ENCODE measurements at regions not wholly inside any gene's neighbourhood (a gene's known extent, or its start where the extent isn't known, plus 50 kb on each side); places are given as distances from the start of the nearest gene placed in this dataset.

DNA sequence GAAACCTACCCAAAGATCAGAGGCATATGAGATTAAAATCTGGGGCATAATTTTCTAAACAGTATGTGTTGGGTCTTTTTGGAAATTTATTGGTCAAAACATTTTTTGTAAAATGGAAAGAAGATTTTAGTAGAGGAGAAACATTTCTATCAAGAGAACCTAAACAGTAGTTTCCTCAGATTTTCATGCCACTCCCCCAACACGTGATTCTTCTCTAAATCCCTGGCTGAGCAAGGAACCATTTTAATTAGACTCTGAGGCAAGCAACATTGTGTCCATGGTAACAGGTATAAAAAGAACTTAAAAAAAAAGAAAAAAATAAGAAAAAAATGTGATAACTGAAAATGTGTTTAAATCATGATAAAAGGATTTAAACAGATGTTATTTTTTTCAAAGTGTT lies 1105.2 kb upstream of the ZEB2 start:
- H3K4me1 ChIP-seq (ENCODE audit: control insufficient read depth, insufficient read depth, low read length), result no peaks in the 10 kb centered on the region

DNA sequence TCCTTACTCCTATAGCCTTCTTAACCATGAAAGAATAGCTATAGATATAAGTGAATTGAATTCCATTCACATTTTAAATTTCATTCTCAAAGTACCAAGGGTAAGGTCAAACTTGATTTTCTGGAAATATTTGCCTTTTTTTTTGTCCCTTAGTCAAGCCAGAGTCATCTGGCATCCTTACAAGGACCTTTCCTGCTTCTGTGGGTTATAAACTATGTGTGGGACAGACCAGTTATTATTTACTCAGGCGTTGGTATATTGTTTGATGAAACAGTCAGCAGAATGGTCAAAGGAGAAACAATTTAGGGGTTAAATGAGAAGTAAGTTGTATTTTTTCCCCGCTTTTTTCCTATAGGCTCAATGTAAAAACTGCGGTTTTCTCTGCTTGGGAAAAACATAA lies 1103.2 kb upstream of the ZEB2 start:
- Histone ChIP-seq H3K4me1 (ENCODE audit: control insufficient read depth, insufficient read depth, low read length) (no peaks in the 10 kb centered on the region), H3K9ac (ENCODE audit: low read depth, low read length) (no peak overlapping the region), H3K4me3 (ENCODE audit: low read depth, low read length) (no peak overlapping the region), H3K27ac (ENCODE audit: low read depth, low read length) (no peak overlapping the region), H3K36me3 (ENCODE audit: control insufficient read depth, insufficient read depth, low read length) (no peaks in the 10 kb centered on the region), H3K9me3 (ENCODE audit: control insufficient read depth, insufficient read depth, low read length) (no peaks in the 10 kb centered on the region), H3K27me3 (ENCODE audit: control insufficient read depth, insufficient read depth, low read length) (no peaks in the 10 kb centered on the region)

More for the DNA sequence above, 1105.2 kb upstream of the ZEB2 start:
- Histone ChIP-seq H3K9ac (ENCODE audit: low read depth, low read length) (no peak overlapping the region), H3K4me3 (ENCODE audit: low read depth, low read length) (no peak overlapping the region), H3K9me3 (ENCODE audit: control insufficient read depth, insufficient read depth, low read length) (no peaks in the 10 kb centered on the region), H3K36me3 (ENCODE audit: control insufficient read depth, insufficient read depth, low read length) (no peaks in the 10 kb centered on the region), H3K27ac (ENCODE audit: low read depth, low read length) (no peak overlapping the region), H3K27me3 (ENCODE audit: control insufficient read depth, insufficient read depth, low read length) (no peaks in the 10 kb centered on the region)

DNA sequence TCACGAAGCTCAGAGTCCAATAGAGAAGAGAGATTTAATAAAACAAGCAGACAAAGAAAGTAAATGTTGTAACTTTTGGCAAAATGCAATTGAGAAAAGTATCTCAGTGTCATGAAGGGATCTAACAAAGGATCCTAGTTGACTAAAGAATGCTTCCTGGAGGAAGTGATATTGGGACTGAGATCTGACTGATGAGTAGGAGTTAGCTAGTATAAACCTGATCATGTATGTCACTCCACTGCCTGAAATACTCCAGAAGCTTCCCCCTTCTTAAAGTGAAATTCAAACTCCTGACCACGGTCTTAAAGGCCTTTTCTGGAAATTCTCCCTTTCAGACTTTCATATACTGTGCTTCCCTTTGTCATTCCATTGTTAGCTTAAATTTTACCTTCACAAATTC lies 1102.4 kb upstream of the ZEB2 start:
- Histone ChIP-seq H3K27ac (ENCODE audit: low read depth, low read length) (no peak overlapping the region), H3K36me3 (ENCODE audit: control insufficient read depth, insufficient read depth, low read length) (no peaks in the 10 kb centered on the region), H3K4me3 (ENCODE audit: low read depth, low read length) (no peak overlapping the region), H3K27me3 (ENCODE audit: control insufficient read depth, insufficient read depth, low read length) (no peaks in the 10 kb centered on the region), H3K9me3 (ENCODE audit: control insufficient read depth, insufficient read depth, low read length) (no peaks in the 10 kb centered on the region), H3K9ac (ENCODE audit: low read depth, low read length) (no peak overlapping the region), H3K4me1 (ENCODE audit: control insufficient read depth, insufficient read depth, low read length) (no peaks in the 10 kb centered on the region)

DNA sequence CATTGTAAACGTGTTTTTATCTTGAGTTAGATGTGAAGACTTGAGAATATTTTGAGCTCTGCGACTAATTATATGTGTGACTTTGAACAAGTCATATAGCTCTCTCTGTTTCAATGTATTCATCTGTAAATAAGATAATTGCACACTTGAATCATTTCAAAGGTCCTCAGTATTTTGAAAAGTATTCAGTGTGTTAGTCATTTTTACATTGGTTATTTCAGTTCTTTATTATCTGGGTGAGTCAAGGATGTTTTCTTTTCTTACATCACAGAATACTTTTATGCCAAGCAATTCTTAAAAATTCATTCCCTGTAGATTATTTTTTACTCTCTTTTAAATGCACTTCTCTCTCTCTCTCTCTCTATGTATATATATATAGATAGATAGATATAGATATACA lies 1098.0 kb upstream of the ZEB2 start:
- no peaks in the 10 kb centered on the region for H3K36me3 ChIP-seq (ENCODE audit: control insufficient read depth, insufficient read depth, low read length)
- no peak overlapping the region for H3K4me3 ChIP-seq (ENCODE audit: low read depth, low read length)
- H3K27ac ChIP-seq (ENCODE audit: low read depth, low read length), result no peak overlapping the region
- no peaks in the 10 kb centered on the region for H3K9me3 ChIP-seq (ENCODE audit: control insufficient read depth, insufficient read depth, low read length)
- no peak overlapping the region for H3K9ac ChIP-seq (ENCODE audit: low read depth, low read length)
- no peaks in the 10 kb centered on the region for H3K27me3 ChIP-seq (ENCODE audit: control insufficient read depth, insufficient read depth, low read length)
- no peaks in the 10 kb centered on the region for H3K4me1 ChIP-seq (ENCODE audit: control insufficient read depth, insufficient read depth, low read length)

DNA sequence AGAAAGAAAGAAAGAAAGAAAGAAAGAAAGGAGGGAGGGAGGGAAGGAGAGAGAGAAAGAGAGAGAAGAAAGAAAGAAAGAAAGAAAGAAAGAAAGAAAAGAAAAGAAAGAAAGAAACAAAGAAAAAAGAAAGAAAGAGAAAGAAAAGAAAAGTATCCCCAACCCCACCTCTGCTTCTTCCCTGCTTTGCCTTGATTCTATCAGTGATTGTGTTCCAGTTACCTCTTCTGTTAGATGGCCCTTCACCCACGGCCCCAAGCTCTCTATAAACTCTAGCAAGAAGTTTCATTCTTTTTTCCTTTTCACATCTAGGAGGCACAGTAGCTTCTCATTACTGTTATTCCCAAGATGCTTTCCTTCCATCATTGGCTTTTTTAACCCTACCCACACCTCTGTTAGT lies 1097.5 kb upstream of the ZEB2 start:
- no peak overlapping the region for H3K4me3 ChIP-seq (ENCODE audit: low read depth, low read length)
- no peak overlapping the region for H3K27ac ChIP-seq (ENCODE audit: low read depth, low read length)
- H3K4me1 ChIP-seq (ENCODE audit: control insufficient read depth, insufficient read depth, low read length), result no peaks in the 10 kb centered on the region
- H3K27me3 ChIP-seq (ENCODE audit: control insufficient read depth, insufficient read depth, low read length), result no peaks in the 10 kb centered on the region
- H3K9ac ChIP-seq (ENCODE audit: low read depth, low read length), result no peak overlapping the region
- no peaks in the 10 kb centered on the region for H3K9me3 ChIP-seq (ENCODE audit: control insufficient read depth, insufficient read depth, low read length)
- H3K36me3 ChIP-seq (ENCODE audit: control insufficient read depth, insufficient read depth, low read length), result no peaks in the 10 kb centered on the region

DNA sequence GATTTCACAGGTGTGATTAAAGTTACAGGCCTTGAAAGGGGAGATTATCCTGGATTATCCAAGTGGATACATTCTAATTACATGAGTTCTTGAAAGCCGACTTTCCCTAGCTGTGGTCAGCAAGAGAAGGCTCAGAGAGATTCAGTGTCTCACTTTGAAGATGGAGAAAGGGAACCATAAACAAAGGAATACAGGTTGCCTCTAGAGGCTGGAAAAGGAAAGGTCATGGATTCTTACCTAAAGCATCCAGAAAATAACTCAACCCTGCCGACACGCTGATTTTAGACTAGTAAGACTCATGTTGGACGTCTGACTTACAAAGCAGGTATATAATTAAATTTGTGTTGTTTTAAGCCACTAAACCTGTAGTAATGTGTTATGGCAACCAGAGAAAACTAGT lies 1095.7 kb upstream of the ZEB2 start:
- Histone ChIP-seq H3K27ac (ENCODE audit: low read depth, low read length) (no peak overlapping the region), H3K36me3 (ENCODE audit: control insufficient read depth, insufficient read depth, low read length) (no peaks in the 10 kb centered on the region), H3K9me3 (ENCODE audit: control insufficient read depth, insufficient read depth, low read length) (no peaks in the 10 kb centered on the region), H3K9ac (ENCODE audit: low read depth, low read length) (no peak overlapping the region), H3K27me3 (ENCODE audit: control insufficient read depth, insufficient read depth, low read length) (no peaks in the 10 kb centered on the region), H3K4me1 (ENCODE audit: control insufficient read depth, insufficient read depth, low read length) (no peaks in the 10 kb centered on the region), H3K4me3 (ENCODE audit: low read depth, low read length) (no peak overlapping the region)

DNA sequence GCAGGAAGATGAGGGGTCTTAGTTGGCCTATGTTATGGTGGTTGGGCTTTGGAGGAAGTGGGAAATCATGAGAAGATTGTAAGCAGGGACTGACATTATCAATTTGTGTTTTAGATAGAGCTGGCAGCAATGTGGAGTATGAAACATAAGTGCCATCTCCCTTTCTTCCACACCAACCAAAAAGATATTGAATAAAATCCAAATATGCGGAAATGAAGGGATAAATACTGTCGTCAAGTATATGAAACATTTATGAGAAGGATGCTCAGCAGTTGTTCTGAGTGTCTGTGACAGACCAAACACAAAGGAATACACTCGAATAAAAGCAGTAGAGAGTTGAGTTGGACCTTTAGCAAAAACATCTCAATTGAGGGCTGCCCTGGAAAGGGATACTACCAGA lies 1090.0 kb upstream of the ZEB2 start:
- Histone ChIP-seq H3K4me1 (ENCODE audit: control insufficient read depth, insufficient read depth, low read length) (peaks cover 6% of the 10 kb centered on the region; the same call in 1 of the 2 replicates), H3K27me3 (ENCODE audit: control insufficient read depth, insufficient read depth, low read length) (no peaks in the 10 kb centered on the region), H3K36me3 (ENCODE audit: control insufficient read depth, insufficient read depth, low read length) (no peaks in the 10 kb centered on the region), H3K27ac (ENCODE audit: low read depth, low read length) (no peak overlapping the region), H3K9ac (ENCODE audit: low read depth, low read length) (no peak overlapping the region), H3K9me3 (ENCODE audit: control insufficient read depth, insufficient read depth, low read length) (no peaks in the 10 kb centered on the region), H3K4me3 (ENCODE audit: low read depth, low read length) (no peak overlapping the region)

DNA sequence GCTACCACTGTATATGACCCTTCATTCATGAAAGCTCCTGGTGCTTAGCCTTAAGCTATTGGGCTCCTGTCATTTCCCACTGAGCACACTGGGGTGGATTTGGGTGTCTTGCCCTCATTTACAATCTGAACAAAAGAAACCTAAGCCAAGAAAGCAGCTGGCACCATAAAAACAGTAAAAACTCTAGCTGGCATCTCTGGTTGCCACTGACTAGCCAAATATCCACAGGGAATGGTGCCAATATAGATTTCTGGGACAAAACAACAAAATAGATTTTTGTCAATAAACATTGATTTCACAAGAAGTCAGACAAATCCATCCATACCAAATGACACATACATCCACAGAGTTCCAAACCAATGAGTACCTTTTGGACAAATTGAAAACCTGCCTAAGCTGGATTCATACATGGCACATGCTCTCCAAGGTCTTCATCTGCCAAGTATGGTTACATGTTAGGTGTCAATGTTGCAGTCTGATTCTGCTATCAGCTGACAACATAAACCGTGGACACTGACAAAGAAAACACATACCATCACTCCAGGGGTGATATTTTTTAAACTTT lies 1081.5 kb upstream of the ZEB2 start:
- Histone ChIP-seq H3K27ac (ENCODE audit: low read depth, low read length) (no peak overlapping the region), H3K36me3 (ENCODE audit: control insufficient read depth, insufficient read depth, low read length) (no peaks in the 10 kb centered on the region), H3K4me3 (ENCODE audit: low read depth, low read length) (no peak overlapping the region), H3K4me1 (ENCODE audit: control insufficient read depth, insufficient read depth, low read length) (peaks cover 7% of the 10 kb centered on the region; the same call in 1 of the 2 replicates), H3K9ac (ENCODE audit: low read depth, low read length) (no peak overlapping the region), H3K9me3 (ENCODE audit: control insufficient read depth, insufficient read depth, low read length) (no peaks in the 10 kb centered on the region), H3K27me3 (ENCODE audit: control insufficient read depth, insufficient read depth, low read length) (no peaks in the 10 kb centered on the region)

DNA sequence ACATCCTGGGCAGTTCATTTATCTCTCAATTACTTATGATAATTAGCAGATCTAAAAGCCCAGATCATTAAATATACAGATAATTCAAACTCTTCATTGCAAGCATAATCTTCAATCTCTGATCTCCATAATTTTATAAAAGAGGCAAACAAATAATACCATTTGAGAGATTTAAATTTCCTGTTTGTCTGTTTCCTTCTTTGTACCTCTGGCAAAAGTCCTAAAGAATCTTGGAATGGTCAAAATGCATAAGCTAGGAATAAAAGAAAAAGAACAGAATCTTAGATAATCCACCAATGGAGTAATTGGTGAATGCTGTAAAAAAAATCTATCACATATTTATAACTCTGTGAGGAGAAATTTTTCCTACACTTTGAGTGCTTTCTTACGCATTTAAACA lies 1080.9 kb upstream of the ZEB2 start:
- H3K9me3 ChIP-seq (ENCODE audit: control insufficient read depth, insufficient read depth, low read length), result no peaks in the 10 kb centered on the region
- H3K9ac ChIP-seq (ENCODE audit: low read depth, low read length), result no peak overlapping the region
- H3K36me3 ChIP-seq (ENCODE audit: control insufficient read depth, insufficient read depth, low read length), result no peaks in the 10 kb centered on the region
- H3K4me3 ChIP-seq (ENCODE audit: low read depth, low read length), result no peak overlapping the region
- H3K4me1 ChIP-seq (ENCODE audit: control insufficient read depth, insufficient read depth, low read length), result peaks cover 7% of the 10 kb centered on the region; the same call in 1 of the 2 replicates
- no peak overlapping the region for H3K27ac ChIP-seq (ENCODE audit: low read depth, low read length)
- H3K27me3 ChIP-seq (ENCODE audit: control insufficient read depth, insufficient read depth, low read length), result no peaks in the 10 kb centered on the region

DNA sequence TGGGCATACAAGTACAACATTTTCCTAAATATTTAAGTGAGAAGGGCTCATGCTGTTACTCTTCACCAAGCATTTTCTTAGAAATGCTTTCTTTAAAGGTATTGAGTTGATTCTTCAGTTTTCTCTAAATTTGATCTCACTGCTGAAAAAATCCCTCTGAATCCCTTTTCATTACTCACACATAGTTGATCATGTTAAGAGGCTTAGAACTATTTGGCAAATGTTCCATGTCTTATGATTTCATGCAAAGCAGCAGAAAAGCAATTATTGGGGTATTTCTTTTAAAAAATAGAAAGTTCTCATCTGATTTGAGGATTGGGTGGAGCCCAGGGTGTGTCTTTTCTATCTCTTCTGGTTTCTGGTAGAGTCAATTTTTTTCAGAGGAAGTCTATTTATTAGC lies 1079.8 kb upstream of the ZEB2 start:
- H3K9ac ChIP-seq (ENCODE audit: low read depth, low read length), result no peak overlapping the region
- H3K4me1 ChIP-seq (ENCODE audit: control insufficient read depth, insufficient read depth, low read length), result peaks cover 7% of the 10 kb centered on the region; the same call in 1 of the 2 replicates
- H3K27ac ChIP-seq (ENCODE audit: low read depth, low read length), result no peak overlapping the region
- H3K36me3 ChIP-seq (ENCODE audit: control insufficient read depth, insufficient read depth, low read length), result no peaks in the 10 kb centered on the region
- no peaks in the 10 kb centered on the region for H3K9me3 ChIP-seq (ENCODE audit: control insufficient read depth, insufficient read depth, low read length)
- no peaks in the 10 kb centered on the region for H3K27me3 ChIP-seq (ENCODE audit: control insufficient read depth, insufficient read depth, low read length)
- no peak overlapping the region for H3K4me3 ChIP-seq (ENCODE audit: low read depth, low read length)

DNA sequence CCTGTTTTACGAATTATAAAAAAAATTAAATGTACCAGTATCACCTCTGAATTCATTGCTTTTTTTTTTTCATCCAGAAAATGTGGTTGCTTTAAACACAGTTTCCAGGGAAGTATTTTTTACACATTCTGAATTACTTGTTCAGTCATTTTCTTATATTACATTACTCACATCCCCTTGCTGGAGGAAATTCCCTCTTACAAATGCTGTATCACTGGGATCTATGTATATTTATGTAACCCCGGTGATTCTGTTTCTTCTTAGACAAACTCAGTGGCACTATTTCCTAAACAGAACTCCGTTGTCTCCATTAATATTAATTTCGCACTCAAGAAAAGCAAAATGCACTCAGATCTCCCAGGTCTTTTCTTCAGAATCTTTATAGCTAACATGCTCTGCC lies 1078.5 kb upstream of the ZEB2 start:
- H3K9ac ChIP-seq (ENCODE audit: low read depth, low read length), result no peak overlapping the region
- no peaks in the 10 kb centered on the region for H3K9me3 ChIP-seq (ENCODE audit: control insufficient read depth, insufficient read depth, low read length)
- H3K4me1 ChIP-seq (ENCODE audit: control insufficient read depth, insufficient read depth, low read length), result peaks cover 14% of the 10 kb centered on the region

DNA sequence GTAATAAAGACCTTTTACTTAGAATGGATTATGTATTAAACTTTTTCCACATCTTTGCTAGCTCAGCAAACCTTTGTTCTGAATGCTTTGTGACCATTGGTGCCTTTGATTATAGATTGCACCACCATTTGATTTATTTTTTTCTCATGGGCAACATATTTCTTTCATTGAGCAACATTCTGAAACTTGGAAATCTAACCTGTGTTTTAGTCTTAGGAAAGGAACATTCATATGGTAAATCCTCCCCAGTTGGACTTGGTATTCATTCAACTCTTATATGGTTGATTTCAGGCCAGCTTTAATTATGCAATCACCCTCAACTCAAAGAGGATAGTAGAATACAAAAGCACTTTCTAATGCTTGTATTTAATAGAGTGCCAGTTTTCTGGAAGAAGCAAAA lies 1077.9 kb upstream of the ZEB2 start:
- Histone ChIP-seq H3K27me3 (ENCODE audit: control insufficient read depth, insufficient read depth, low read length) (no peaks in the 10 kb centered on the region), H3K4me1 (ENCODE audit: control insufficient read depth, insufficient read depth, low read length) (peaks cover 18% of the 10 kb centered on the region), H3K9me3 (ENCODE audit: control insufficient read depth, insufficient read depth, low read length) (no peaks in the 10 kb centered on the region), H3K36me3 (ENCODE audit: control insufficient read depth, insufficient read depth, low read length) (no peaks in the 10 kb centered on the region), H3K27ac (ENCODE audit: low read depth, low read length) (no peak overlapping the region), H3K9ac (ENCODE audit: low read depth, low read length) (no peak overlapping the region), H3K4me3 (ENCODE audit: low read depth, low read length) (no peak overlapping the region)

More for the DNA sequence above, 1078.5 kb upstream of the ZEB2 start:
- no peaks in the 10 kb centered on the region for H3K27me3 ChIP-seq (ENCODE audit: control insufficient read depth, insufficient read depth, low read length)
- H3K36me3 ChIP-seq (ENCODE audit: control insufficient read depth, insufficient read depth, low read length), result no peaks in the 10 kb centered on the region
- H3K27ac ChIP-seq (ENCODE audit: low read depth, low read length), result no peak overlapping the region
- no peak overlapping the region for H3K4me3 ChIP-seq (ENCODE audit: low read depth, low read length)

Data from HUES48 (cell line).